ENCODE measurements at regions not wholly inside any gene's neighbourhood (a gene's known extent, or its start where the extent isn't known, plus 50 kb on each side); places are given as distances from the start of the nearest gene placed in this dataset.

- POLR2A ChIA-PET: no interaction called here
- no peaks in the 10 kb centered on the region for H3K36me3 ChIP-seq (ENCODE audit: control insufficient read depth in 2 of 2, extremely low read depth in 1 of 2, insufficient read depth in 2 of 2, low read length in 2 of 2)
- H3K9me1 ChIP-seq (replicated peaks; ENCODE audit: control insufficient read depth, extremely low read depth, insufficient read depth, low read length): no peaks in the 10 kb centered on the region
- H3K27me3 ChIP-seq (ENCODE audit: control insufficient read depth in 2 of 2, insufficient read depth in 2 of 2, low read length in 2 of 2): no peaks in the 10 kb centered on the region
- no peak overlapping the region for H2AFZ ChIP-seq (ENCODE audit: low read depth, low read length)
- no peak overlapping the region for H3K4me2 ChIP-seq (ENCODE audit: insufficient read depth, low read length)
- no peaks in the 10 kb centered on the region for H3K9me3 ChIP-seq (replicated peaks; ENCODE audit: control insufficient read depth, insufficient read depth, low read length)
- no peak overlapping the region for H3K27ac ChIP-seq (ENCODE audit: insufficient read depth, low read depth, low read length)
- no peaks in the 10 kb centered on the region for H3K79me2 ChIP-seq (ENCODE audit: control insufficient read depth, insufficient read depth, low read length)
- TF ChIP-seq POLR2AphosphoS5 (IDR thresholded peaks at IDR 0.05; ENCODE audit: insufficient read depth, low read depth, low read length) (no peak), GATA2 (IDR thresholded peaks at IDR 0.05; ENCODE audit: insufficient read depth, insufficient read length, low read depth, low read length) (no peak), POLR2A (IDR thresholded peaks at IDR 0.05; ENCODE audit: low read depth, low read length) (no peak), JUN (IDR thresholded peaks at IDR 0.05; ENCODE audit: borderline replicate concordance, insufficient read depth, insufficient read length, low read depth) (no peak), FOS (IDR thresholded peaks at IDR 0.05; ENCODE audit: borderline replicate concordance, insufficient read depth, low read length) (no peak), MYC (IDR thresholded peaks at IDR 0.05; ENCODE audit: low read depth, low read length) (no peak)
- BruUV-seq (replicated peaks): no TSS peak
- no peaks in the 10 kb centered on the region for H3K4me1 ChIP-seq (ENCODE audit: control insufficient read depth, extremely low read depth, insufficient read depth, low read length)
- CTCF ChIA-PET: no interaction called here
- DNase-seq (ENCODE audit: low read depth, low spot score): no peak
- H4K20me1 ChIP-seq (replicated peaks; ENCODE audit: control insufficient read depth, extremely low read depth, insufficient read depth, low read length): no peaks in the 10 kb centered on the region
- dilution Hi-C loops (cut with MboI; ENCODE audit: extremely low pct_ligation_motif_present, low sequenced_read_pairs): no loop called here
- no peak overlapping the region for H3K4me3 ChIP-seq (replicated peaks in 1 of 3; ENCODE audit: insufficient read depth in 1 of 3, low read depth in 1 of 3, low read length in 3 of 3)
- H3K9ac ChIP-seq (replicated peaks; ENCODE audit: extremely low read depth, insufficient read depth, low read length): no peak overlapping the region
- intact Hi-C loops (cut with micrococcal nuclease): no loop called here
- FAIRE-seq: no peak
Measured at GRCh38 chr16:6837722-6838121, 494.9 kb upstream of the RBFOX1 start.

GRCh38 chr16:6836766-6837165, 495.9 kb upstream of the RBFOX1 start:
- Histone ChIP-seq H3K9me3 (replicated peaks; ENCODE audit: control insufficient read depth, insufficient read depth, low read length) (no peaks in the 10 kb centered on the region), H3K27ac (ENCODE audit: insufficient read depth, low read depth, low read length) (no peak overlapping the region), H2AFZ (ENCODE audit: low read depth, low read length) (no peak overlapping the region), H3K9ac (replicated peaks; ENCODE audit: extremely low read depth, insufficient read depth, low read length) (no peak overlapping the region), H3K4me2 (ENCODE audit: insufficient read depth, low read length) (no peak overlapping the region), H3K27me3 (ENCODE audit: control insufficient read depth in 2 of 2, insufficient read depth in 2 of 2, low read length in 2 of 2) (no peaks in the 10 kb centered on the region), H4K20me1 (replicated peaks; ENCODE audit: control insufficient read depth, extremely low read depth, insufficient read depth, low read length) (no peaks in the 10 kb centered on the region), H3K36me3 (ENCODE audit: control insufficient read depth in 2 of 2, extremely low read depth in 1 of 2, insufficient read depth in 2 of 2, low read length in 2 of 2) (no peaks in the 10 kb centered on the region), H3K4me3 (replicated peaks in 1 of 3; ENCODE audit: insufficient read depth in 1 of 3, low read depth in 1 of 3, low read length in 3 of 3) (no peak overlapping the region), H3K9me1 (replicated peaks; ENCODE audit: control insufficient read depth, extremely low read depth, insufficient read depth, low read length) (no peaks in the 10 kb centered on the region), H3K79me2 (ENCODE audit: control insufficient read depth, insufficient read depth, low read length) (no peaks in the 10 kb centered on the region), H3K4me1 (ENCODE audit: control insufficient read depth, extremely low read depth, insufficient read depth, low read length) (no peaks in the 10 kb centered on the region)
- ChIA-PET POLR2A (no interaction called here), CTCF (no interaction called here)
- FAIRE-seq (no peak), DNase-seq (ENCODE audit: low read depth, low spot score) (no peak)
- TF ChIP-seq CTCF (IDR thresholded peaks at IDR 0.05; ENCODE audit: extremely low read depth in 1 of 2, insufficient read depth in 1 of 2, low read depth in 1 of 2, low read length in 2 of 2) (no peak), POLR2A (IDR thresholded peaks at IDR 0.05; ENCODE audit: low read depth, low read length) (no peak), JUN (IDR thresholded peaks at IDR 0.05; ENCODE audit: borderline replicate concordance, insufficient read depth, insufficient read length, low read depth) (no peak), POLR2AphosphoS5 (IDR thresholded peaks at IDR 0.05; ENCODE audit: insufficient read depth, low read depth, low read length) (no peak), EZH2 (IDR thresholded peaks at IDR 0.05; ENCODE audit: borderline replicate concordance, low read depth, low read length, severe bottlenecking) (no peak), GATA2 (IDR thresholded peaks at IDR 0.05; ENCODE audit: insufficient read depth, insufficient read length, low read depth, low read length) (no peak), MAX (IDR thresholded peaks at IDR 0.05; ENCODE audit: insufficient read depth, insufficient read length) (no peak), FOS (IDR thresholded peaks at IDR 0.05; ENCODE audit: borderline replicate concordance, insufficient read depth, low read length) (no peak), MYC (IDR thresholded peaks at IDR 0.05; ENCODE audit: low read depth, low read length) (no peak)
- dilution Hi-C loops (cut with MboI; ENCODE audit: extremely low pct_ligation_motif_present, low sequenced_read_pairs) (no loop called here), intact Hi-C loops (cut with micrococcal nuclease) (no loop called here)
- BruUV-seq (replicated peaks): no TSS peak
